OCI-LY1 (cell line): ENCODE measurements at regions not wholly inside any gene's neighbourhood (a gene's known extent, or its start where the extent isn't known, plus 50 kb on each side); places are given as distances from the start of the nearest gene placed in this dataset.
"Not testable (repeated sequence)": the region's sequence is repeated elsewhere in the genome, so short reads cannot be mapped to it uniquely, and the experiment has no call there.

Experiments used
- H2AFZ ChIP-seq: fragments of 200-600 bp; sonication (generic), shearing (Covaris generic); 2 replicates; pipeline ENCODE4 v1.6.0; 2014; ENCODE audit warnings: antibody characterized with exemption, mild to moderate bottlenecking, low read length
- H3F3A ChIP-seq: fragments of 200-600 bp; sonication (generic), shearing (Covaris generic); 2 replicates; pipeline ENCODE4 v1.6.0; 2014; ENCODE audit warnings: mild to moderate bottlenecking, antibody characterized with exemption, low read length, moderate library complexity; ENCODE audit not compliant: insufficient read depth
- H3K27ac ChIP-seq: fragments of 200-600 bp; sonication (generic); 2 replicates; pipeline ENCODE4 v1.5.1; 2014; ENCODE audit warnings: low read length, mixed run types, mild to moderate bottlenecking, low read depth; ENCODE audit not compliant: poor library complexity, severe bottlenecking
- H3K27me3 ChIP-seq: fragments of 200-600 bp; sonication (generic); 2 replicates; pipeline ENCODE4 v1.6.0; 2014; ENCODE audit warnings: antibody characterized with exemption, mild to moderate bottlenecking, low read length, moderate library complexity; ENCODE audit not compliant: insufficient read depth
- H3K36me3 ChIP-seq: fragments of 200-600 bp; sonication (generic); 2 replicates; pipeline ENCODE4 v1.6.1; 2014; ENCODE audit warnings: mild to moderate bottlenecking, antibody characterized with exemption, low read length, moderate library complexity, mixed read lengths; ENCODE audit not compliant: insufficient read depth
- H3K4me1 ChIP-seq: fragments of 200-600 bp; sonication (generic); 2 replicates; pipeline ENCODE4 v1.5.1; 2014; ENCODE audit warnings: mild to moderate bottlenecking, low read length, moderate library complexity; ENCODE audit not compliant: insufficient read depth, severe bottlenecking
- H3K4me2 ChIP-seq: fragments of 200-600 bp; sonication (generic), shearing (Covaris generic); 2 replicates; pipeline ENCODE4 v1.6.1; 2014; ENCODE audit warnings: low read length
- H3K4me3 ChIP-seq: fragments of 200-600 bp; sonication (generic); 2 replicates; pipeline ENCODE4 v1.5.1; 2014; ENCODE audit warnings: low read length, low read depth, mild to moderate bottlenecking, mixed read lengths; ENCODE audit not compliant: poor library complexity, severe bottlenecking
- H3K79me2 ChIP-seq: fragments of 200-600 bp; shearing (Covaris generic); 2 replicates; pipeline ENCODE4 v1.6.1; 2016; ENCODE audit warnings: mixed run types, low read length, mixed read lengths; ENCODE audit not compliant: insufficient read depth
- H3K9ac ChIP-seq: fragments of 200-600 bp; sonication (generic), shearing (Covaris generic); 2 replicates; pipeline ENCODE4 v1.6.1; 2014; ENCODE audit warnings: mild to moderate bottlenecking, low read length, mixed read lengths
- H3K9me2 ChIP-seq: fragments of 200-600 bp; sonication (generic), shearing (Covaris generic); 2 replicates; pipeline ENCODE4 v1.6.1; 2014; ENCODE audit warnings: low read depth, mild to moderate bottlenecking, low read length, mixed read lengths
- H3K9me3 ChIP-seq: fragments of 200-600 bp; shearing (Covaris generic); 2 replicates; pipeline ENCODE4 v1.6.1; 2014; ENCODE audit warnings: low read length, mixed read lengths
- H4K20me1 ChIP-seq: fragments of 200-600 bp; sonication (generic), shearing (Covaris generic); 2 replicates; pipeline ENCODE4 v1.6.0; 2016; ENCODE audit warnings: mild to moderate bottlenecking, low read length; ENCODE audit not compliant: insufficient read depth
- EZH2 ChIP-seq: fragments of 200-600 bp; sonication (generic), shearing (Covaris generic); IDR thresholded peaks from 2 replicates; pipeline ENCODE4 v1.8.0; 2017; ENCODE audit warnings: borderline replicate concordance, mixed run types, mild to moderate bottlenecking, antibody characterized with exemption, low read length, moderate library complexity, mixed read lengths
- TF ChIP-seq, protein P1 (sequence below): fragments of 200-600 bp; sonication (generic), shearing (Covaris generic); IDR thresholded peaks from 2 replicates; pipeline ENCODE4 v1.5.1; 2017; ENCODE audit warnings: mild to moderate bottlenecking, antibody characterized with exemption, low read length, moderate library complexity, mixed read lengths

- no peak overlapping the region for H3K4me2 ChIP-seq
- no peak overlapping the region for H3K9ac ChIP-seq
- H3K79me2 ChIP-seq: no peaks in the 10 kb centered on the region
- H3K27ac ChIP-seq: no peak overlapping the region
- H4K20me1 ChIP-seq: no peaks in the 10 kb centered on the region
- H3K27me3 ChIP-seq: no peaks in the 10 kb centered on the region; the same call in 1 of the 2 replicates
- no peaks in the 10 kb centered on the region for H3K9me2 ChIP-seq
- H3K9me3 ChIP-seq: no peaks in the 10 kb centered on the region
- H3K4me1 ChIP-seq: no peaks in the 10 kb centered on the region
- no peak for TF ChIP-seq EZH2
- TF ChIP-seq, protein P1, sequence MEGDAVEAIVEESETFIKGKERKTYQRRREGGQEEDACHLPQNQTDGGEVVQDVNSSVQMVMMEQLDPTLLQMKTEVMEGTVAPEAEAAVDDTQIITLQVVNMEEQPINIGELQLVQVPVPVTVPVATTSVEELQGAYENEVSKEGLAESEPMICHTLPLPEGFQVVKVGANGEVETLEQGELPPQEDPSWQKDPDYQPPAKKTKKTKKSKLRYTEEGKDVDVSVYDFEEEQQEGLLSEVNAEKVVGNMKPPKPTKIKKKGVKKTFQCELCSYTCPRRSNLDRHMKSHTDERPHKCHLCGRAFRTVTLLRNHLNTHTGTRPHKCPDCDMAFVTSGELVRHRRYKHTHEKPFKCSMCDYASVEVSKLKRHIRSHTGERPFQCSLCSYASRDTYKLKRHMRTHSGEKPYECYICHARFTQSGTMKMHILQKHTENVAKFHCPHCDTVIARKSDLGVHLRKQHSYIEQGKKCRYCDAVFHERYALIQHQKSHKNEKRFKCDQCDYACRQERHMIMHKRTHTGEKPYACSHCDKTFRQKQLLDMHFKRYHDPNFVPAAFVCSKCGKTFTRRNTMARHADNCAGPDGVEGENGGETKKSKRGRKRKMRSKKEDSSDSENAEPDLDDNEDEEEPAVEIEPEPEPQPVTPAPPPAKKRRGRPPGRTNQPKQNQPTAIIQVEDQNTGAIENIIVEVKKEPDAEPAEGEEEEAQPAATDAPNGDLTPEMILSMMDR: no peak
- H3F3A ChIP-seq: no peaks in the 10 kb centered on the region
- H3K36me3 ChIP-seq: no peaks in the 10 kb centered on the region
- no peak overlapping the region for H2AFZ ChIP-seq
- no peak overlapping the region for H3K4me3 ChIP-seq
Observed at GRCh38 chr10:124243702-124244121, 150.3 kb upstream of the CHST15 start.

DNA sequence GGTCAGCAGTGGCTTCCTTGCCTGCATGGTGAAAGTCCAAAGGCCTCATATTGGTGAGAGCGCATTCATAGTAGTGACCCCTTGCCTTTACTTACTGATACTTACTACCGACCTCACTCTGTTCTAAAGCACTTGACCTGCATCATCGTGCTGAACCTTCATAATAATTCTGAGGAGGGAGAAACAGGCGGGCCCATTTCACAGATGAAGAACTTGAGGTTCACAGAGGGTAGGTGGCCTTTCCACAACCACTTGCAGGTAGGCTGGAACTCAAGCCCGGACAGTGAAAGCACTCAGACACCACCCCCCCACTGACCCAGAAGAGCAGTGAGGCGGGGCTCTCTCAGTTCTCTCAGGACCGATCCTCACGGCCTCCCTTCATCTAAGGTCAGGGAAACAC, 149.4 kb upstream of the CHST15 start:
- no peak overlapping the region for H3K4me2 ChIP-seq
- H3F3A ChIP-seq: no peaks in the 10 kb centered on the region
- H3K9ac ChIP-seq: no peak overlapping the region
- H3K36me3 ChIP-seq: no peaks in the 10 kb centered on the region
- H3K27me3 ChIP-seq: no peaks in the 10 kb centered on the region; the same call in 1 of the 2 replicates
- H3K4me3 ChIP-seq: no peak overlapping the region
- no peak overlapping the region for H3K27ac ChIP-seq
- H3K9me2 ChIP-seq: no peaks in the 10 kb centered on the region
- no peak for TF ChIP-seq EZH2
- TF ChIP-seq, protein P1: no peak
- no peaks in the 10 kb centered on the region for H4K20me1 ChIP-seq
- H3K79me2 ChIP-seq: no peaks in the 10 kb centered on the region
- H2AFZ ChIP-seq: no peak overlapping the region
- H3K4me1 ChIP-seq: no peaks in the 10 kb centered on the region
- H3K9me3 ChIP-seq: no peaks in the 10 kb centered on the region

- H4K20me1 ChIP-seq: no peaks in the 10 kb centered on the region
- H3K27me3 ChIP-seq: no peaks in the 10 kb centered on the region; the same call in 1 of the 2 replicates
- no peaks in the 10 kb centered on the region for H3K9me2 ChIP-seq
- no peaks in the 10 kb centered on the region for H3K36me3 ChIP-seq
- H2AFZ ChIP-seq: no peak overlapping the region
- no peaks in the 10 kb centered on the region for H3K9me3 ChIP-seq
- H3K27ac ChIP-seq: no peak overlapping the region
- no peak overlapping the region for H3K9ac ChIP-seq
- no peak overlapping the region for H3K4me2 ChIP-seq
- H3K4me1 ChIP-seq: no peaks in the 10 kb centered on the region
- TF ChIP-seq, protein P1: no peak
- TF ChIP-seq EZH2: no peak
- no peaks in the 10 kb centered on the region for H3F3A ChIP-seq
- H3K79me2 ChIP-seq: no peaks in the 10 kb centered on the region
- no peak overlapping the region for H3K4me3 ChIP-seq
Observed at GRCh38 chr10:124242365-124242764, 149.0 kb upstream of the CHST15 start.

DNA sequence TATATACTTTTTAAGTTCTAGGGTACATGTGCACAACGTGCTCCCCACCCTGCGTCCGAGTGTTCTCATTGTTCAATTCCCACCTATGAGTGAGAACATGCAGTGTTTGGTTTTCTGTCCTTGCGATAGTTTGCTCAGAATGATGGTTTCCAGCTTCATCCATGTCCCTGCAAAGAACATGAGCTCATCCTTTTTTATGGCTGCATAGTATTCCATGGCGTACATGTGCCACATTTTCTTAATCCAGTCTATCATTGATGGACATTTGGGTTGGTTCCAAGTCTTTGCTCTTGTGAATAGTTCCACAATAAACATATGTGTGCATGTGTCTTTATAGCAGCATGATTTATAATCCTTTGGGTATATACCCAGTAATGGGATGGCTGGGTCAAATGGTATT, 148.1 kb upstream of the CHST15 start:
- H3K4me2 ChIP-seq, H3F3A ChIP-seq, H2AFZ ChIP-seq, H3K27me3 ChIP-seq, H3K4me1 ChIP-seq, H3K9me3 ChIP-seq, H3K27ac ChIP-seq, H3K9me2 ChIP-seq, H4K20me1 ChIP-seq, H3K79me2 ChIP-seq, H3K4me3 ChIP-seq, H3K36me3 ChIP-seq, H3K9ac ChIP-seq: not testable (repeated sequence)
